Natural killer cell (primary cell): ENCODE measurements at regions not wholly inside any gene's neighbourhood (a gene's known extent, or its start where the extent isn't known, plus 50 kb on each side); places are given as distances from the start of the nearest gene placed in this dataset.
"Not testable (repeated sequence)": the region's sequence is repeated elsewhere in the genome, so short reads cannot be mapped to it uniquely, and the experiment has no call there.

Experiments used
- ATAC-seq, 3 donors: fragments of 150-1000 bp in 2 of 3; fragments of 200-7000 bp in 1 of 3; cut with Tn5 transposase; 1 replicate in 1 of 3; 2 replicates in 2 of 3; pipeline ENCODE4 v1.10.0; 2021; ENCODE audit warnings: mild to moderate bottlenecking in 2 of 3, moderate library complexity in 2 of 3
- DNase-seq, 2 donors: peaks; one replicate each; pipeline versions ENCODE4 v3.0.0 to v3.0.0-alpha.2; 2013 to 2021; ENCODE audit warnings: mixed read lengths in 1 of 2
- H3K27ac ChIP-seq: one replicate; pipeline ENCODE4 v1.5.1; 2013; ENCODE audit warnings: mild to moderate bottlenecking, low read length
- H3K27me3 ChIP-seq: one replicate; pipeline ENCODE4 v1.6.1; 2013; ENCODE audit warnings: low read length; ENCODE audit not compliant: control insufficient read depth, insufficient read depth
- H3K36me3 ChIP-seq: one replicate; pipeline ENCODE4 v1.6.1; 2013; ENCODE audit warnings: low read length; ENCODE audit not compliant: control insufficient read depth, insufficient read depth
- H3K4me1 ChIP-seq: one replicate; pipeline ENCODE4 v1.6.1; 2013; ENCODE audit warnings: low read length; ENCODE audit not compliant: control insufficient read depth, insufficient read depth
- H3K4me3 ChIP-seq: one replicate; pipeline ENCODE4 v1.5.1; 2013; ENCODE audit warnings: low read length
- H3K9me3 ChIP-seq: one replicate; pipeline ENCODE4 v1.6.1; 2013; ENCODE audit warnings: low read length; ENCODE audit not compliant: control insufficient read depth, insufficient read depth
- H3K27ac Mint-ChIP-seq, 2 donors: one replicate each; pipeline ENCODE4 v1.8.0; 2022; ENCODE audit warnings: mild to moderate bottlenecking in 2 of 2, mixed read lengths in 2 of 2, moderate library complexity in 1 of 2
- H3K27me3 Mint-ChIP-seq, 2 donors: one replicate each; pipeline ENCODE4 v1.8.0; 2022; ENCODE audit warnings: low read depth in 2 of 2, mixed read lengths in 2 of 2
- H3K36me3 Mint-ChIP-seq: one replicate; pipeline ENCODE4 v1.8.0; 2022; ENCODE audit warnings: mixed read lengths
- H3K4me1 Mint-ChIP-seq, 2 donors: one replicate each; pipeline ENCODE4 v1.8.0; 2022; ENCODE audit warnings: mixed read lengths in 2 of 2
- H3K4me3 Mint-ChIP-seq: one replicate; pipeline ENCODE4 v1.8.0; 2022; ENCODE audit warnings: mild to moderate bottlenecking, moderate library complexity, mixed read lengths
- H3K9me3 Mint-ChIP-seq, 2 donors: one replicate each; pipeline ENCODE4 v1.8.0; 2022; ENCODE audit warnings: mixed read lengths in 2 of 2
- WGBS: methylation state at CpG from one replicate; pipeline ENCODE4 v1.1.7; 2013; ENCODE audit warnings: missing lambda C conversion rate; ENCODE audit not compliant: insufficient coverage; 5-methylcytosine and 5-hydroxymethylcytosine counted together
- intact Hi-C: fragments of 100-400 bp; cut with micrococcal nuclease; formaldehyde crosslinking; loops from one replicate; pipeline ENCODE4 v1.14.2; 2022
- TF ChIP-seq, protein P1 (sequence below): fragments of 200-600 bp; IDR thresholded peaks from one replicate; pipeline ENCODE4 v1.8.0; 2022; ENCODE audit warnings: antibody characterized with exemption

DNA sequence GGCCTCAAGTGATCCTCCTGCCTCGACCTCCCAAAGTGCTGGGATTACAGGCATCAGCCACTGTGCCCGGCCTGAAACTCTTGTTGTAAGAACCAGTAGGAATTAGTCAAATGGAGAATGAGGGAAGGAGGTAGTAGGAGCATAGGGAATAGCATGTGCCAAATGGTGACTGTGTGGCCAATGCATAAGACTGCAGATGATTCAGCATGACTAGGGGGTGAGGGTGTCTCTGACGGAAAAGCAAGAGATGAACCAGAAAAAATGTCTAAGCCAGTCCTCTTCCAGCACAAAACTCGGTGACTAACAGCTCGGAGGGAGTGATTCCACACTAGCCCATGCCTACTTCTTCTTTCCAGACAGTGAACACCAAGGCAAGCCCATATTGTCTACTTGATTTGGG is 58.2 kb upstream of the DUSP21 start:
- H3K27me3 ChIP-seq: no peaks in the 10 kb centered on the region
- 98% methylated on average over 5 of the region's 5 CpGs for WGBS
- TF ChIP-seq, protein P1, sequence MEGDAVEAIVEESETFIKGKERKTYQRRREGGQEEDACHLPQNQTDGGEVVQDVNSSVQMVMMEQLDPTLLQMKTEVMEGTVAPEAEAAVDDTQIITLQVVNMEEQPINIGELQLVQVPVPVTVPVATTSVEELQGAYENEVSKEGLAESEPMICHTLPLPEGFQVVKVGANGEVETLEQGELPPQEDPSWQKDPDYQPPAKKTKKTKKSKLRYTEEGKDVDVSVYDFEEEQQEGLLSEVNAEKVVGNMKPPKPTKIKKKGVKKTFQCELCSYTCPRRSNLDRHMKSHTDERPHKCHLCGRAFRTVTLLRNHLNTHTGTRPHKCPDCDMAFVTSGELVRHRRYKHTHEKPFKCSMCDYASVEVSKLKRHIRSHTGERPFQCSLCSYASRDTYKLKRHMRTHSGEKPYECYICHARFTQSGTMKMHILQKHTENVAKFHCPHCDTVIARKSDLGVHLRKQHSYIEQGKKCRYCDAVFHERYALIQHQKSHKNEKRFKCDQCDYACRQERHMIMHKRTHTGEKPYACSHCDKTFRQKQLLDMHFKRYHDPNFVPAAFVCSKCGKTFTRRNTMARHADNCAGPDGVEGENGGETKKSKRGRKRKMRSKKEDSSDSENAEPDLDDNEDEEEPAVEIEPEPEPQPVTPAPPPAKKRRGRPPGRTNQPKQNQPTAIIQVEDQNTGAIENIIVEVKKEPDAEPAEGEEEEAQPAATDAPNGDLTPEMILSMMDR: no peak
- no peaks in the 10 kb centered on the region for H3K36me3 Mint-ChIP-seq
- no peaks in the 10 kb centered on the region for H3K4me1 Mint-ChIP-seq
- H3K9me3 Mint-ChIP-seq: no peaks in the 10 kb centered on the region
- no peaks in the 10 kb centered on the region for H3K4me1 ChIP-seq
- H3K4me3 ChIP-seq: no peak overlapping the region
- H3K36me3 ChIP-seq: no peaks in the 10 kb centered on the region
- H3K9me3 ChIP-seq: no peaks in the 10 kb centered on the region
- no peak overlapping the region for H3K4me3 Mint-ChIP-seq
- peaks cover 0 to 7% of the 10 kb centered on the region in 2 donors for H3K27me3 Mint-ChIP-seq
- intact Hi-C loops: no loop called here
- H3K27ac ChIP-seq: no peak overlapping the region
- DNase-seq: no peak
- H3K27ac Mint-ChIP-seq: no peak overlapping the region
- no peak for ATAC-seq

DNA sequence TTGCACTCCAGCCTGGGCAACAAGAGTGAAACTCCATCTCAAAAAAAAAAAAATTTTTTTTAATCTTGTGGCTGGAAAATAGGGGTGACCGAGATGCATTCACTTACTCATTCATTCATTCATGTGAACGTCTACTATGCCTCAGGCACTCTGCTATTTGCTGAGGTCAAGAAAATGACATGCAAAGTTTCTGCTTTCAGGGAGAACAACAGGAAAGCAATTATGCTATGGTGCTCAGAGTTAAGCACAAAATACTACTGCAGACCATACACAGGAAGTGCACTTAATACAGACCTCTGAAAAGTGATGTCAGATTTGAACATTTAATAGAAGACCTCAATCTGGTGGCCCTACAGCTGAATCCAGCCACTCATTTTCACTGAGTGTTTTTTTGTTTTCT is 59.6 kb upstream of the DUSP21 start:
- no peaks in the 10 kb centered on the region for H3K36me3 Mint-ChIP-seq
- H3K27me3 ChIP-seq: no peaks in the 10 kb centered on the region
- H3K36me3 ChIP-seq: no peaks in the 10 kb centered on the region
- peaks cover 0 to 7% of the 10 kb centered on the region in 2 donors for H3K27me3 Mint-ChIP-seq
- H3K9me3 ChIP-seq: no peaks in the 10 kb centered on the region
- no peak for DNase-seq
- no peaks in the 10 kb centered on the region for H3K9me3 Mint-ChIP-seq
- TF ChIP-seq, protein P1: no peak
- H3K4me1 ChIP-seq: no peaks in the 10 kb centered on the region
- ATAC-seq: no peak
- H3K27ac Mint-ChIP-seq: no peak overlapping the region
- intact Hi-C loops: no loop called here
- no peak overlapping the region for H3K4me3 ChIP-seq
- no peaks in the 10 kb centered on the region for H3K4me1 Mint-ChIP-seq
- H3K27ac ChIP-seq: no peak overlapping the region
- H3K4me3 Mint-ChIP-seq: no peak overlapping the region
- no CpG with 5 or more reads among the region's 2 CpGs for WGBS

DNA sequence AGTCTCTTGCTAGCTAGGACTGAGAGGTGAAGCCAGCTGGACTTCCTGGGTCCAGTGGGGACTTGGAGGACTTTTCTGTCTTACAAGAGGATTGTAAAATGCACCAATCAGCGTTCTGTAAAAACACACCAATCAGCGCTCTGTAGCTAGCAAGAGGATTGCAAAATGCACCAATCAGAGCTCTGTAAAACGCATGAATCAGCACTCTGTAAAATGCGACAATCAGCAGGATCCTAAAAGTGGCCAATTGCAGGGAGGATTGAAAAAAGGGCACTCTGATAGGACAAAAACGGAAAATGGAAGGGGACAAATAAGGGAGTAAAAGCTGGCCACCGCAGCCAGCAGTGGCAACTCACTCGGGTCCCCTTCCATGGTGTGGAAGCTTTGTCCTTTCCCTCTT is 65.6 kb upstream of the DUSP21 start:
- Mint-ChIP-seq H3K9me3 (no peaks in the 10 kb centered on the region), H3K4me3 (no peak overlapping the region)

DNA sequence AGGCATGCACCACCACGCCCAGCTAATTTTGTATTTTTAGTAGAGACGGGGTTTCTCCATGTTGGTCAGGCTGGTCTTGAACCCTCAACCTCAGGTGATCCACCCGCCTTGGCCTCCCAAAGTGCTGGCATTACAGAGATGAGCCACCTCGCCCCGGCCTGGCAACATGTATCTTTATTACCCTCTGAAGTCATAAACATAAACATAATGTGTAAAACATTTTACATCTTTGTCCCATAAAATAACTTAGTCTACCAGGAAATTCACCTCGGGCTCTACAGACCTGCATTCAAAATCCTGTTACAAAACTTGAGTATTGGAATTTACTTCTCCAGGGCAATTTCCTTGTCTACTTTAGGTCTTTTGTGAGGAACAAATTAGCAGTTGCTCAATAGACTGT is 68.1 kb upstream of the DUSP21 start:
- 94% methylated on average over 5 of the region's 6 CpGs for WGBS
- no peak overlapping the region for H3K4me3 ChIP-seq
- H3K27ac Mint-ChIP-seq: no peak overlapping the region
- H3K4me3 Mint-ChIP-seq: no peak overlapping the region
- intact Hi-C loops: no loop called here
- ATAC-seq (no peak), DNase-seq (no peak)
- no peaks in the 10 kb centered on the region for H3K9me3 Mint-ChIP-seq
- no peaks in the 10 kb centered on the region for H3K9me3 ChIP-seq
- no peaks in the 10 kb centered on the region for H3K36me3 Mint-ChIP-seq
- H3K4me1 ChIP-seq: no peaks in the 10 kb centered on the region
- H3K4me1 Mint-ChIP-seq: no peaks in the 10 kb centered on the region
- no peaks in the 10 kb centered on the region for H3K27me3 Mint-ChIP-seq
- TF ChIP-seq, protein P1: no peak
- no peaks in the 10 kb centered on the region for H3K36me3 ChIP-seq
- no peaks in the 10 kb centered on the region for H3K27me3 ChIP-seq
- H3K27ac ChIP-seq: no peak overlapping the region

More for the DNA sequence above, 65.6 kb upstream of the DUSP21 start:
- Histone ChIP-seq H3K9me3 (no peaks in the 10 kb centered on the region), H3K36me3 (no peaks in the 10 kb centered on the region), H3K4me3 (no peak overlapping the region), H3K27me3 (no peaks in the 10 kb centered on the region), H3K27ac (no peak overlapping the region), H3K4me1 (no peaks in the 10 kb centered on the region)
- 85% methylated on average over 7 of the region's 7 CpGs for whole genome bisulfite sequencing
- Mint-ChIP-seq H3K36me3 (no peaks in the 10 kb centered on the region), H3K4me1 (no peaks in the 10 kb centered on the region), H3K27me3 (no peaks in the 10 kb centered on the region), H3K27ac (no peak overlapping the region)
- ATAC-seq (no peak), DNase-seq (no peak)
- TF ChIP-seq, protein P1: no peak
- intact Hi-C loops: no loop called here

DNA sequence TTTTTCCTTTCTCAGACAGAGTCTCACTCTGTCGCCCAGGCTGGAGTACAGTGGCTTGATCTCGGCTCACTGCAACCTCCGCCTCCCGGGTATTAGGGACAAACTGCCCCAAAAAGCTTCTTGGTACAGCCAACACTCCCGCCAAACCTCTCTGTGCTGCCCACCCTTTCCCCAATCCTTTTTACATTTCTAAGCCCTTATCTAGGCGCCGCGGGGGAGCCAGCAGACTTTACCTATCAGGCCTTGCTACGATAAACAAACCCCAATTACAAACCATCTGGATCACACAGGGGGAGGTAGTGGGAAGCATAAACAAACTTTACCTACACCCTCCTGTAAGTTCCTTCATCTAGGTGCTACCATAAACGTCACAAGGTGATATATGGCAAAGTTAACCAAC is 69.8 kb upstream of the DUSP21 start:
- H3K9me3 ChIP-seq, H3K27ac Mint-ChIP-seq, H3K36me3 ChIP-seq, DNase-seq, H3K4me1 Mint-ChIP-seq, H3K27me3 Mint-ChIP-seq, H3K4me1 ChIP-seq, H3K4me3 ChIP-seq, H3K36me3 Mint-ChIP-seq, H3K27ac ChIP-seq, H3K9me3 Mint-ChIP-seq, H3K27me3 ChIP-seq, ATAC-seq, H3K4me3 Mint-ChIP-seq, intact Hi-C loops: not testable (repeated sequence)
- 91% methylated on average over 6 of the region's 10 CpGs for WGBS
